Anterior cingulate cortex (tissue), 58 donors: ENCODE measurements at regions not wholly inside any gene's neighbourhood (a gene's known extent, or its start where the extent isn't known, plus 50 kb on each side); places are given as distances from the start of the nearest gene placed in this dataset.

ENCODE experiments used
- DNase-seq, 58 donors: peaks; one replicate each; lab custom pipeline; 2025; lab: John Stamatoyannopoulos, UW

GRCh38 chr9:1647776-1648175, 367.4 kb upstream of the SMARCA2 start:
- no peak for DNase-seq

DNA sequence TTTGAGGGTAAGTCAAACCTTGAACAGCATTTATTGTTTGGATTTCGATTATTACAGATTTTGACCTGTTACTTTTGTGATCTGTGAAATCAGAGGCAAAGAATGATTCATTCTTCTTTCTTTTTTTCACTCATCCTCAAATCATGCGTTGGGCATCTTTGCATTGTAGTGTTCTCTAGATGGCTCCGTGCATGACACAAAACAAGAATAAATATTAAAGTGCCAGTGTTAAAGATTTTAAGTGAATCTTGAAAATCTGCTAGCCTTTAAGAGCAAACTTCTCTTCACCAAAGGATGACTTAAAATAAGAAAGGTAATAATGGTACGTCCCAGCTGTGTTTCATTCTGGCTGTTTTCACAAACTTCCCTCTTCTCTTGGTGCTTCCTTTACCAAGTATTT, 361.9 kb upstream of the SMARCA2 start:
- no peak for DNase-seq

DNA sequence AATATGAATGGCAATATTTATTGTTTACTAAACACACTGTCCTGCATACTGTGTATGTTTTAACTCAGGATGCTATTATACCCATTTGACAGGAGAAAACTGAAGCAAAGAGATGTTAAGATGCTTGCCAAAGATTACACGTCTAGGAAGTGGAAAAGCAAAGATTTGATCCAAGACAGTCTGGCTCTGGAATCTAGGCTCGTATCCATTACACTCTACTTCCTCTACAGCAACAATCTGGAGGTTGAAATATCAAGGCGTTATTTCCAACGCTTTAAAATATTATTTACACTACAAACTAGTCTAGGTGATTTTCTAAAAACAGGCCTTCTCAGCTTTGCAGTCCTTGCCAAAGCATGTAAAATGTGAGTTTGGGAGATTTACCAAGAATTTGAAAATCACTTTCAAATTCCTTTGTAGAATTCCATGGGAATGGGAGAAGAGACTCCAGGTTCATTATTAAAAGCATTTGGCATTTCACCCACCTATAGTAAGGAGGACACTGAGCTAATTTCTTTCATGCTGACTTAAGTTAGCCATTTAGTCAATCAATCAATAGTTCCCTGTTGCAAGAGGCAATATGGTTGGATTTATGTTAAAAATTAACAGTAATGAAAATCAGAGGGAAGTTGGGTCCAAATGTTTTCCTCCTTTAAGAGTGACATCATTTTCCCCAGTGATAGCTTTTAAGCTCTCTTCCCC, 356.3 kb upstream of the SMARCA2 start:
- DNase-seq = no peak

DNA sequence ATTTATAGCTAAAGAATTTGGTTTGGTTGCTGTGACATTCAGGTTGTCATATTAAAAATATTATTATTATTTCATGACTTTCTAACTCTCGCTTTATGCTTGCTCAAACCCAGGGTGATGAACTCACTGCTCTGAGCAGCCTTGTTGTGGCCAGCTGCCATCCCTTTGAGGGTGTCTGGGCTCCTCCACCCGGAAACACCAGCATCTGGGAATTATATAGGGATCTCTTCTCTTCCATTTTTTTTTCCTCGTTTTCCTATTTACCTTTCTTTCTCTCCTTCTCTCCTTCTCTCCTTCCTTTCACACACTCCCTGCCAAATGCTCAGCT, 355.8 kb upstream of the SMARCA2 start:
- no peak for DNase-seq

DNA sequence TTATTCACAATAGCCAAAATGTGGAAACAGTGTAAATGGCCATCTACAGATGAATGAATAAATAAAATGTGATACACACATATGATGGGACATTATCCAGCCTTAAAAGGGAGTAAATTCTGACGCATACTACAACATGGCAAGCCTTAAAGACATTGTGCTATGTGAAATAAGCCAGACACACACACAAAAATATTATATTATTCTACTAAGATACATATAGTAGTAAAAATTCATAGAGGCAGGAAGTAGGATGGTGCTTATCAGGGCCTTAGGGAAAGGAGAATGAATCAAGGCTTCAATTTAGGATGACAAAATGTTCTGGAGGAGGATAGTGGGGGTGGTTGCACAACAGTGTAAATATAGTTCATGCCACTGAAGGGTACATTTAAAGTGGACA, 346.7 kb upstream of the SMARCA2 start:
- DNase-seq = no peak

GRCh38 chr9:1673300-1673699, 341.8 kb upstream of the SMARCA2 start:
- no peak for DNase-seq

- DNase-seq = no peak
Observed at GRCh38 chr9:1676771-1677170, 338.4 kb upstream of the SMARCA2 start.

- DNase-seq = peak in 2 of 58 donors; percentile 2 to 3
Observed at GRCh38 chr9:1683951-1684350, 331.2 kb upstream of the SMARCA2 start.

DNA sequence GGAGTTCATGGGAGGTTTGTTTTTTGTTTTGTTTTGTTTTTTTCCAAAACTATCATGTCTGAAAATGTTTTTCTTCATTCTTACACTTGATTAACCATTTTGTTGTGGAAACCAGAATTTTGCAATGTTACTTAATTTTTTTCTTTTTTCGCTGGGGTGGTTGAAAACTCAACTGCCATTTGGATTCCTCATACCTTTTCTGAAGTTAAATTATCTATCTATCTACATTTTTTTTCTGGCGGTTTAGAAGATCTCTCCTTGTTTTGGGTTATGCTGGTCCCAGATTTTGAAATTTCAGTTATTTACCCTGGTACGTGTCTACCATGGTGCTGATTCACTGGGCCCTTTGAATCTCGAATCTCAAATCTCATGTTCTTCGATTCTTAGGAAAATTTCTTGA, 316.2 kb upstream of the SMARCA2 start:
- DNase-seq = no peak

GRCh38 chr9:1701113-1701512, 314.0 kb upstream of the SMARCA2 start:
- DNase-seq = no peak

DNA sequence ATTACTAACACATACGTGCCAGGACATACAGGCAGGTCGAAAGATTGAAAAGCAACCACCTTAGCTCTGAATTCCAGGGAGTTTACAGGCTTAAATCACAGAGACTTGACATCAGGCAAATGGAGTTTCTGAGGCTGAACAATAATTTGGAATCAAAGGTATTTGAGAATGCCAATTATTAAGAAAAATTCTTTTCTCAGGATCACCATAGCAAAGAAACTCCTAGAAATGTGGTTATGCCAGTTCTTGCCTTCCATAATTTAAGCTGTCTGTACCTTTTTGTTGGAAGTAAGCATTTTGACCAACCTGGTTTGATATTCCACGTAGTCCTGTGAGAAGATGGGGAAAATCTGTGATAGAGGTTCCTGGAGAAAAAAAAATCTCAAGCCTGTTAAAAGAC, 312.4 kb upstream of the SMARCA2 start:
- no peak for DNase-seq

DNA sequence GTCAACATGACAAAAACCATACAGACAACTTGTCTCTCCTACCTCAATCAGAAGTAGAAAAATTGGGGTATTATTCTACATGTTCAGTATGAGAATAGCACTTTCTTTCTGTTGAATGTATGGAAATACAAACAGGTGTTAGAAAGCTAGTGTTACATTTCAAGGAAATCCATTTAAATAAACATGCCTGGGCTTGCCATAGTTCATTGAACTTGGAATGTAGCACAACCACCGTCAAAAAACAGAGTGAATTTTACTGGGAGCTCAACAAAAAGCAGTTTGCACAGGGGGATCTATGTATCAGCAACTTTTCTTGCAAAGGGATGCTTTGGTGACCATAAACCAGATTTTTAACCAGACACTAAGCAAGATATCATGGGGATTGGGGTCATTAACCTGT, 307.9 kb upstream of the SMARCA2 start:
- no peak for DNase-seq

- no peak for DNase-seq
Observed at GRCh38 chr9:1708219-1708618, 306.9 kb upstream of the SMARCA2 start.

- no peak for DNase-seq
Observed at GRCh38 chr9:1709347-1709746, 305.8 kb upstream of the SMARCA2 start.

DNA sequence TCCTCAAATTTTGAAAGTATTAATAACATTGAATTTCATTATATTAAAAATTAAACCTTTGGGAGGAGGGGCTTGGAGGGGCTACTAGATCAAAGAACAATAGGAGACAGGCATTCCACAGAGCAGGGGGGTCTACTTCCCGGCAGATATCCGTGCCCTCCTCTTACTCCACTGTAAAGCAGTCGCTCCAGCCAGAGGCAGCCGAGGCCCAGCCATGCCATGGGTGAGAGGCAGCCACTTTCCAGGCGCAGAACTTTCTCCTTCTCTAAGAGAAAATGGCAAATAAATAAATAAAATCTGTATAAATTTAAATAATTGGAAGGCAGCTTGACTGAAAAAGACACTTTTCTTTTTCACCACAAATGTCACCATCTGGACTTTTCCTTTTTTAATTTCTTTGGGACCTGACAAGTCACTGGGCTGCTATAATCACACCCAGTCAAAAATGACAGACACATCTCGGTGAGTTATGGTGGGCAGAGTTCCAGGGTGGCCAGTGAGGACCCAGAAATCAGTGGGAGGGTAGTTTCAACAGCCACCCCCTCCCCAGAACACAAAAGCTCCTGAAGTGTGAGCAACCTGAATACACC, 302.2 kb upstream of the SMARCA2 start:
- DNase-seq = no peak

DNA sequence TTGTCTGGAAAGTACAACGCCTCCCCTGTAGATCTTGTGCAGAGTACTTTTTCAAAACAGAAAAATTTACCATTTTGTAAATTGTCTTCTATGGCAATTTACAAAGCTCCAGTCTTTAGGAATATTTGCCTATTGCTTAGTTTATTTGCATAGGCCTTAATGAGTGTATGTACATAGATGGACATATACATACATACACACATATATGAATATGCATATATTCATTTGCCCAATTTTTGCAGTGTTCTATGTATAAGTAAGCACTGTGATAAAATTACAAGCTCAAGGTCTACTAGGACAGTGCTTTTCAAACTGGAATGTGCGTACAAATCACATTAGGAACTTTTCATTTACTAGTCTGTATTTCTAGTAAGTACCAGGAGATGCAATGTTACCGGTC, 301.3 kb upstream of the SMARCA2 start:
- DNase-seq = no peak

GRCh38 chr9:1717882-1718281, 297.3 kb upstream of the SMARCA2 start:
- no peak for DNase-seq

DNA sequence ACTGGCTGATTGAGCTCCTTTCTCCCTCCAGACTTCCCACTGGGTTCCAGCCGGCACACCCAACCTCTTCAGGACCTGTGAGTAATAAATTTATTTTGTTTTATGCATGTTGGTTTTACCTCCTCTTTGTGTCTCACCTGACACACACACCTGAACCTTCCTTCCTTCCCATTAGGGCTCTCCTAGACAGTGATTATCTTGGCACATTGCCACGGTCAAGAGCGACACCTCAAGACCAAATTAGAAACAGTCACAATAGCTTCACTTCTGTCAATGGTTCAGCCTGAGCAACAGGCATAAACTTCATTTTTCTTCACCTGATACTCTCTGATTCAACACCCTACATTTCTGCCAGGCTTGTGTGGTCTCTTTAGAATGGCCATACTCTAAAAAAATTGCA, 296.3 kb upstream of the SMARCA2 start:
- no peak for DNase-seq

GRCh38 chr9:1721196-1721595, 294.0 kb upstream of the SMARCA2 start:
- DNase-seq = no peak

DNA sequence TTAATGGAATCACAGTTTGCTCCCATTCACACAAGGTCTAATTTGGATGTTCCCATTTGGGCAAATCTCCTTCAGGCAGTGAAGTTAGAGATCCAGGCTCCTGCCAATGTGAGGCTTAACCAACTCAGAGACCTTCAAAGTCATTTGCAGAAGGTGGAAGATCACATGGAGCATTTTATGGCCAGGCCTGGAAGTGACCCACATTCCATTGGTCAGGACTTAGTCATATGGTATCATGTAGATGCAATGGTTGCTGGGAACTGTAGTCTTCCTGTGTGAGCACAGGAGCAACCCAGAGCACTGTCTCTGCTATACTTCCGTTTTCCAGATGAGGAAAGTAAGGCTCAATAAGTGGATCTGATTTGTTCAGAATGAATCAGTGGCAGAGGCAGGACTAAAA, 292.7 kb upstream of the SMARCA2 start:
- DNase-seq = no peak

- DNase-seq = no peak
Observed at GRCh38 chr9:1723522-1724015, 291.6 kb upstream of the SMARCA2 start.

DNA sequence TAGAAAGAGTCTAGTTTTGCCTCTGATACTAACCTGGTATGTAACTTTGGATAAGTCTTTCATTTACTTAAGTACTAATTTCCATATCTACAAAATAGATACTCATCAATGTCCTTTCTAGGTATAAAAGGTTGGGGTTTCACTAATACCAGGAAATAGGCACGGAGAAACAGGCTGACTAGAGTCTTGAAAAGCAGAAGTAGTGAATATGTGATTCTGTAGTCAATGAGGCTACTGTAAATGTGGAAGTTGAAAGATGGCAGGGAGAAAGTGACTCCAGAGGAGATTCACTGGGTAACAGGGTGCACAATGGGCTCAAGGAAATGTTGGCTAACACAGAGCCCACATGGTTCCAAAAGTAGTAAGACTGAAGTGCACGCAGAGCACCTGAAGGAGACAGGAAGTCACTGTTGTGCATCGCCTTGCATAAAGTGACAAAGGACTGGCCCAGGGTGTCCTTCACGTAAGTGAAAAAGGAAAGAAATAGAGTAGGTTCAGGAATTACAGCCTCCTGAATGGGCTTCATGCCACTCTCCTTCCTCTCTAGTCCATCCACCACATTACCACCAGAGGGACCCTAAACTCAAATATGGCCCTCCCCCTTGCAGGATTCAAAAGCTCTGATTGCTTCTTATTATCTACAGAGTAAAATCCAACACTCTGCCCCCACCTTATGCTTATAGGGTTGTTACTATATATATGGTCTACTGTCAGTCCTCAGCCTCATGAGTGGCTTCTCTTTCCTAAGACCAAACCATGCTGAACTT, 288.0 kb upstream of the SMARCA2 start:
- DNase-seq = no peak
